ENCODE measurements at regions not wholly inside any gene's neighbourhood (a gene's known extent, or its start where the extent isn't known, plus 50 kb on each side); places are given as distances from the start of the nearest gene placed in this dataset.

GRCh38 chr1:199177241-199177640 lies 538.4 kb downstream of the PTPRC start:
- no peak for TF ChIP-seq CTCF (IDR thresholded peaks at IDR 0.05; ENCODE audit: low read depth, low read length)
- TF ChIP-seq EZH2phosphoT487 (IDR thresholded peaks at IDR 0.05; ENCODE audit: low read depth) = no peak

All from OCI-LY3 (cell line).